ENCODE measurements at regions not wholly inside any gene's neighbourhood (a gene's known extent, or its start where the extent isn't known, plus 50 kb on each side); places are given as distances from the start of the nearest gene placed in this dataset.

DNA sequence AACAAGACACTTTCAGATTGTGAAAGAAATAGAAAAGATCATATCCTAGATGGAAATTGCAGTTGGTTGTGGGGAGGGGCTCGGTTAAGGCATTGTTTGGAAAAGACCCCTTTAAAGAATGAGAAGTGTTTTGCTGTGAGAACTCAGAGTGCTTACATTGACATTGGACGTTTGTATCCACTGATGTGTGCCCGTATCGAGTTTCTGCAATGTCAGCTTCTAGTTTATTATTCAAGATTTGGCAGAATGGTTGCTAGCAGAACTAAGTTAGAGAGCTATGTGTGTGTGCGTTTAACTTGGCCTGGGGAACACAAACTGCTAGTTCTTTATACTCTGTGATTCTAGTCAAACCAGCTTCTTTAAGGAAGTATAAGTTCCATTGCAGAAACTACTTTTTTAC is 2702.5 kb downstream of the PCDH7 start:
- no peaks in the 10 kb centered on the region for H3K36me3 ChIP-seq (ENCODE audit: control insufficient read depth, insufficient read depth, low read length)
- H3K4me1 ChIP-seq (ENCODE audit: control insufficient read depth, insufficient read depth, low read length), result no peaks in the 10 kb centered on the region
- H3K9ac ChIP-seq (ENCODE audit: low read depth, low read length), result no peak overlapping the region
- no peaks in the 10 kb centered on the region for H3K27me3 ChIP-seq (ENCODE audit: control insufficient read depth, insufficient read depth, low read length)
- no peak overlapping the region for H3K4me3 ChIP-seq (ENCODE audit: low read depth, low read length)
- no peaks in the 10 kb centered on the region for H3K9me3 ChIP-seq (ENCODE audit: control insufficient read depth, insufficient read depth, low read length)

DNA sequence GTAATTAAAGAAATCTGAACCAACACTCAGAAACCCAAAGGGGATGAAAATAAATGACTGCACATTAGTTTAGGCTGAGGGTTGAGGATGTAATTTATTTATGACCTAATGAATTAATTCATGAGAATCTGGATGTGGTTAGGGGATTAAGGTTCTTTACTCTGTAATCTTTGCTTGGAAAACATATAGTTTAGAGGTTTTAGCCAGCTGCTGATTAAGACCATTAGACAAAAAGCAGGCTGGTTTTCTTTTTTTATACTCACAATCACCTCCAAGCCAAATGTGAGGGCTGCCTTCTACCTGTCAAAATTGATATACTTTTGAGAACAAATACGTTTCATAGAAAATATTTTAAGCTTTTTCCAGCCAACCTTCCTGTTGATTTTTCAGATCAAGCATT is 2705.8 kb downstream of the PCDH7 start:
- Histone ChIP-seq H3K27me3 (ENCODE audit: control insufficient read depth, insufficient read depth, low read length) (no peaks in the 10 kb centered on the region), H3K4me3 (ENCODE audit: low read depth, low read length) (no peak overlapping the region), H3K36me3 (ENCODE audit: control insufficient read depth, insufficient read depth, low read length) (no peaks in the 10 kb centered on the region), H3K9me3 (ENCODE audit: control insufficient read depth, insufficient read depth, low read length) (no peaks in the 10 kb centered on the region), H3K4me1 (ENCODE audit: control insufficient read depth, insufficient read depth, low read length) (no peaks in the 10 kb centered on the region), H3K9ac (ENCODE audit: low read depth, low read length) (no peak overlapping the region)

DNA sequence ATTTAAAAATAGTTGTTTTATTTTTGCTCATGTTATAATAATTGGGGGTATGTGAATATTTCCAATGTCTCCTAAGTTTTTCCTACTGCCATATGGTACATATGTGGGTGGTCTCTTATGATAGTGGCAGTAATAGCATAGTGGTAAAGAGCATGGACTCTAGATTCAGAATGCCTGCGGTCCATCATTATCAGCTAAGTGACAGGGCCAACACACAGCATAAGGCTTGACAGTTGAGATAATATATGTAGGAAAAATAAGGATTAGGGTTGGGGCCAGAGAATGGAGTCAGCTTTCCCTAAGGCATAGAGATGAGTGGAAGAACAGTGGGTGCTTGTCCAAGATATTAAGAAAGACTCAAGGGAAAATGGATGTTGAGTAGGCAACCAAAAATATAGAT is 2707.5 kb downstream of the PCDH7 start:
- H3K27me3 ChIP-seq (ENCODE audit: control insufficient read depth, insufficient read depth, low read length), result no peaks in the 10 kb centered on the region
- no peaks in the 10 kb centered on the region for H3K4me1 ChIP-seq (ENCODE audit: control insufficient read depth, insufficient read depth, low read length)
- no peak overlapping the region for H3K9ac ChIP-seq (ENCODE audit: low read depth, low read length)
- no peaks in the 10 kb centered on the region for H3K9me3 ChIP-seq (ENCODE audit: control insufficient read depth, insufficient read depth, low read length)
- no peak overlapping the region for H3K4me3 ChIP-seq (ENCODE audit: low read depth, low read length)
- H3K36me3 ChIP-seq (ENCODE audit: control insufficient read depth, insufficient read depth, low read length), result no peaks in the 10 kb centered on the region

DNA sequence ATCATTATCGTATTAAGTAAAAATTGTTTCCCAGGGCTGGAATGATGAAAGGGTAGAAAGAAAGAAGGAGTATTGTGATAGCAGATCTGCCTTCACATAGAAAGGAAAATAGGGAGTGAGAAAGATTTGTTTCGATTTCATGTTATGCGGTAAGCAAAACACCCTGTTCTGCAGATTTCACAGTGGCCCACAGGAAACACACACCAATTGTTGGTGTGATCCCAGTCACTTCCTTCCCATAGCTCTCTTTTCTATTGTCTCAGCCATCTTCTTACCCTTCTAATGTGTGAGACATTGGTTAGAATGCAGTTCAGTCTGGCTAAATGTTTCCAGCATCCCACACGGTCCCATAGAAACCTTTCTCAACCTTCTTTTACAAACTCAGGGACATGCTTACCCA is 2709.8 kb downstream of the PCDH7 start:
- no peak overlapping the region for H3K4me3 ChIP-seq (ENCODE audit: low read depth, low read length)
- no peaks in the 10 kb centered on the region for H3K4me1 ChIP-seq (ENCODE audit: control insufficient read depth, insufficient read depth, low read length)
- H3K9me3 ChIP-seq (ENCODE audit: control insufficient read depth, insufficient read depth, low read length), result no peaks in the 10 kb centered on the region
- no peak overlapping the region for H3K9ac ChIP-seq (ENCODE audit: low read depth, low read length)
- no peaks in the 10 kb centered on the region for H3K27me3 ChIP-seq (ENCODE audit: control insufficient read depth, insufficient read depth, low read length)
- no peaks in the 10 kb centered on the region for H3K36me3 ChIP-seq (ENCODE audit: control insufficient read depth, insufficient read depth, low read length)

DNA sequence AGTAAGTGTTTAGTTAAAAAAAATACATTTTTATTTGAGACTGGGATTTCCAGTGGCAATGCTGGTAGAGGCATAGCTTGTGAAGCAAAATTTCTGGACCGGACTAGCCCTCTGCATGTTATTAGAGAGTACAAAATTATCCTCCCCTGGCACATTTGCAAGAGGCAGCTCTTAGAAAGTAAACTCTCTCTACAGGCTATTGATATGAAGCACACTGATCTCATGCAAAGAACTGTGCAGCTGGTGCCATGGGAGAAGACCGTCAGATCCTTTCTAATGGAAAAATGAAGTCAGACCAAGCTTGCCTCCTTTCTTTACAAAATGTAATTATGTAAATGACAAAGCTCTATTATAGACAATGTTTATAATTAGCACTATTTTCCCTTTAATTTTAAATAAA is 2717.2 kb downstream of the PCDH7 start:
- Histone ChIP-seq H3K4me3 (ENCODE audit: low read depth, low read length) (no peak overlapping the region), H3K9ac (ENCODE audit: low read depth, low read length) (no peak overlapping the region), H3K27me3 (ENCODE audit: control insufficient read depth, insufficient read depth, low read length) (no peaks in the 10 kb centered on the region), H3K4me1 (ENCODE audit: control insufficient read depth, insufficient read depth, low read length) (no peaks in the 10 kb centered on the region), H3K9me3 (ENCODE audit: control insufficient read depth, insufficient read depth, low read length) (no peaks in the 10 kb centered on the region), H3K36me3 (ENCODE audit: control insufficient read depth, insufficient read depth, low read length) (no peaks in the 10 kb centered on the region)

DNA sequence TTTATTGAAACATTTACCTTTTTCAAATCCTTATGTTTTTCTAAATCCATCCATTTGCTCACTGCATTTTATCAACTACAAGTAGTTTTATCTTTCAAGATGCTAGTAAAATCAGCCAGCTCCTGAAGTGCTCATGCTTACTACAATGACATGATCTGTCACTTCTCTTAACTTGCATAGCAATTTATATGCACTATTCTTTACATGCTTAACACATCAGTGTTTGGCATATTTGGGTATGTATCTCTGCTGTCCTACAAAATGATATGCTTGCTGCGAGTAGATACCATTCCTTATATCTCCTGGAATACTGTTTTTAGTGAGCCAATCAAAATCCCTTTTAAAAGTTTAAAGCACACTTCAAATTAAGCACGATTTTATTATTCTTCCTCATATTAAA is 2726.8 kb downstream of the PCDH7 start:
- no peaks in the 10 kb centered on the region for H3K36me3 ChIP-seq (ENCODE audit: control insufficient read depth, insufficient read depth, low read length)
- no peaks in the 10 kb centered on the region for H3K4me1 ChIP-seq (ENCODE audit: control insufficient read depth, insufficient read depth, low read length)
- no peaks in the 10 kb centered on the region for H3K9me3 ChIP-seq (ENCODE audit: control insufficient read depth, insufficient read depth, low read length)
- no peaks in the 10 kb centered on the region for H3K27me3 ChIP-seq (ENCODE audit: control insufficient read depth, insufficient read depth, low read length)
- H3K9ac ChIP-seq (ENCODE audit: low read depth, low read length), result no peak overlapping the region
- H3K4me3 ChIP-seq (ENCODE audit: low read depth, low read length), result no peak overlapping the region

DNA sequence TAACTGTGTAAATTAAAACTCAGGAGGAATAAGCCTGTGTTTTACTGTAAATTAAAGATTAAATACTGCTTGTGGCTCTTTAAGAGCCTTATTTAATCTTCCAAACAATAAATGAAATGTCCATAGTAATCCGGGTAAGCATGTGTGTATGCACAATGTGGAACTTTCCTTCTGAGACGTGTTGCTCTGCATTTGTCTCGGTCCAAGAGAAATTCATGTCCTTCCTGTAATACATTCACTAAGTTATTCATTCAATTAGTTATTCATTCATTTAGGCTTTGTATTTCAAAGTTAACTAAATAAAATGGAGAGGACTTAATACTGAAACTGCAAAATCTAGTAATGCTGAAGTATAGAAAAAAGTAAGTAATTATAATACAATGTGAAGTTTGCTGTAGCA is 2728.8 kb downstream of the PCDH7 start:
- Histone ChIP-seq H3K36me3 (ENCODE audit: control insufficient read depth, insufficient read depth, low read length) (no peaks in the 10 kb centered on the region), H3K4me3 (ENCODE audit: low read depth, low read length) (no peak overlapping the region), H3K27me3 (ENCODE audit: control insufficient read depth, insufficient read depth, low read length) (no peaks in the 10 kb centered on the region), H3K9me3 (ENCODE audit: control insufficient read depth, insufficient read depth, low read length) (no peaks in the 10 kb centered on the region), H3K4me1 (ENCODE audit: control insufficient read depth, insufficient read depth, low read length) (no peaks in the 10 kb centered on the region), H3K9ac (ENCODE audit: low read depth, low read length) (no peak overlapping the region)

DNA sequence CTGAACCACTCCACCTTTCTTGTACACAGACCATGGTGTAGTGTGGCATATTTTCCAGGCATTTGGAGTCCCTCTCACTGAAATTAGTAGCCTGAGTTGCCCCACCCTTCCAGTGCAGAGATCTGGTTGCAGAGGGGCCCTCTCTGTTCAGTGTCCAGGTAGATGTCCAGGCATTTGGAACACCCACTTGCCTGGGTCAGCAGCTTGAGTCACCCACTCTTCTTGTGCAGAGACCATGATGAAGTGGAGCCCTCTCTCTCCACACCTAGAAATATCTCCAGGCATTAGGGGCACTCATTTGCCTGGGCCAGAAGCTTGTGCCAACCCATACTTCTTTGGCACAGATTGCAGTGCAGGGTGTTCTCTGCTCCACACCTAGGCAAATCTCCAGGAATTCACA is 2733.3 kb downstream of the PCDH7 start:
- H3K9ac ChIP-seq (ENCODE audit: low read depth, low read length), result no peak overlapping the region
- H3K36me3 ChIP-seq (ENCODE audit: control insufficient read depth, insufficient read depth, low read length), result no peaks in the 10 kb centered on the region
- H3K4me3 ChIP-seq (ENCODE audit: low read depth, low read length), result no peak overlapping the region
- no peaks in the 10 kb centered on the region for H3K9me3 ChIP-seq (ENCODE audit: control insufficient read depth, insufficient read depth, low read length)
- H3K4me1 ChIP-seq (ENCODE audit: control insufficient read depth, insufficient read depth, low read length), result no peaks in the 10 kb centered on the region
- no peaks in the 10 kb centered on the region for H3K27me3 ChIP-seq (ENCODE audit: control insufficient read depth, insufficient read depth, low read length)

DNA sequence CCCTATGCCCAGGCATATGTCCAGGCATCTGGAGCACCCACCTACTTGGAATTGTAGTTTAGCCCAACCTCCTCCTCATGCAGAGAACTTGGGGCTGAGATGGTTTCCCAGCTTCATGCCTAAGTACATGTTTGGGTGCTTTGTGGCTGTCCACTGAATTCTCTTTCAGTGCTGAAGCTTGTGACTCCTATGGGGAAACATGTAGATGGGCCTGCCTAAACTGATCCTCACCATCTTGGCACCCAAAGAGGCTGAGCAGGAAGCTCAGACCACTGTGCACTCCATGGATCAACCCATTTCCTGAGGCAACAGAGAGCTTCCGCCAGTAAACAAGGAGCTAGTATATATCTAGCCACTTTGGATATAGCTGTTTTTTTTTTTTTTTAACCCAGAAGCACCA is 2733.7 kb downstream of the PCDH7 start:
- Histone ChIP-seq H3K9ac (ENCODE audit: low read depth, low read length) (no peak overlapping the region), H3K36me3 (ENCODE audit: control insufficient read depth, insufficient read depth, low read length) (no peaks in the 10 kb centered on the region), H3K9me3 (ENCODE audit: control insufficient read depth, insufficient read depth, low read length) (no peaks in the 10 kb centered on the region), H3K4me3 (ENCODE audit: low read depth, low read length) (no peak overlapping the region), H3K27me3 (ENCODE audit: control insufficient read depth, insufficient read depth, low read length) (no peaks in the 10 kb centered on the region), H3K4me1 (ENCODE audit: control insufficient read depth, insufficient read depth, low read length) (no peaks in the 10 kb centered on the region)

DNA sequence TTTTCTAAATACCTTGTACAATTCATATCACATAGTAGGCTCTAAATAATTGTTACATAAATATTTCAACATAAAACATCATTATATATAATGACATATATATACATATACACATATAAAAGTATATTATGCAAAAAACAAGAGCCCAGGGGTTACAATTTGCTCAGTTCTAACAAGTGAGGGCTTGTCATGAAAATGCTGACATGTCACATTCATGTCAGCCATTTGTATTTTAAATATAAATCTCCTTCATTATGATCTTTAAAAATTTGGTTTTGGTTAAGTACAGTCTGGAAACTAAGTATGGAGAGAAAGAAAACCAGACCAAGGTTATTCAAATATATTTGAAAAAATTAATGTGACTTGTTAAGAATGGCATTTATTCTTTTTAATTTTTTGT is 2745.4 kb downstream of the PCDH7 start:
- Histone ChIP-seq H3K4me3 (ENCODE audit: low read depth, low read length) (no peak overlapping the region), H3K27me3 (ENCODE audit: control insufficient read depth, insufficient read depth, low read length) (no peaks in the 10 kb centered on the region), H3K9me3 (ENCODE audit: control insufficient read depth, insufficient read depth, low read length) (no peaks in the 10 kb centered on the region), H3K4me1 (ENCODE audit: control insufficient read depth, insufficient read depth, low read length) (no peaks in the 10 kb centered on the region), H3K9ac (ENCODE audit: low read depth, low read length) (no peak overlapping the region), H3K36me3 (ENCODE audit: control insufficient read depth, insufficient read depth, low read length) (no peaks in the 10 kb centered on the region)

DNA sequence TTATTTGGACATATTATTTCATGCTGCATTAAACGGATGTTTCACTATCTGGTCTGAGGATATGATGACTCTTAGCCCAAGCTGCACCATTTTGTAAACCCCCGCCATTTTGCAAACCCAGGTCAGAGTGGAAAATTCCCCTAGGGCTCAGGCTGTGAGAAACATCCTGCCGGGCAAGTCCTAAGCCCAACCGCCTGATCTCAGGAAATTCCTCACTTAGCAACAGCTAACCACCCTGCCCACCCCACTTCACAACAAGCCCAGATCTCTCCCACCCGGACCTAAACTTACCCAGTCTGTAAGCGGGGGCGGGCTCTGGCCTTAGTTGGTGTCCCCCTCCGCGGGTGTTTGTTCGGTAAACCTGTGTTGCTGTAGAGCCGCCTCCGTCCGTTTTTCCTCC is 2747.1 kb downstream of the PCDH7 start:
- Histone ChIP-seq H3K36me3 (ENCODE audit: control insufficient read depth, insufficient read depth, low read length) (no peaks in the 10 kb centered on the region), H3K9ac (ENCODE audit: low read depth, low read length) (no peak overlapping the region), H3K4me3 (ENCODE audit: low read depth, low read length) (no peak overlapping the region), H3K4me1 (ENCODE audit: control insufficient read depth, insufficient read depth, low read length) (no peaks in the 10 kb centered on the region), H3K9me3 (ENCODE audit: control insufficient read depth, insufficient read depth, low read length) (no peaks in the 10 kb centered on the region), H3K27me3 (ENCODE audit: control insufficient read depth, insufficient read depth, low read length) (no peaks in the 10 kb centered on the region)

DNA sequence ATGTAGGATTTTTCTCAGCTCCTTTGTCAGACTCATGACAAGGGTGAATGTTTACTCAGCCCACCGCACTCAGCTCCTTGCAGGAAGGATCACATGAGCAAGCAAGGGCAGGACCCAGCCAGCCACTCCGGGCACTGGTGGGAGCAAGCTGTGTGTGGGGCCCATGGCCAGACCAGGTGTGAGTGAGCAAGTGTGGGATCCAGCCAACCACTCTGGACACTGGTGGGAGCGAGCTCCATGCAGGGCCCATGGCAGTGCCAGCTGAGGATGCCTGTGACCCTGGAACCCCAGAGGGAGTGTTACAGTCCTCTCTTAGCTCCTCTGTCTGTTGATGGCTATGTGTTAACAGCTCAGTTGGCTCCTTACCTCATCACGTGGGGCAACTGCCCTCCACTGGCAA is 2750.6 kb downstream of the PCDH7 start:
- no peaks in the 10 kb centered on the region for H3K4me1 ChIP-seq (ENCODE audit: control insufficient read depth, insufficient read depth, low read length)
- H3K4me3 ChIP-seq (ENCODE audit: low read depth, low read length), result no peak overlapping the region
- no peaks in the 10 kb centered on the region for H3K9me3 ChIP-seq (ENCODE audit: control insufficient read depth, insufficient read depth, low read length)
- H3K36me3 ChIP-seq (ENCODE audit: control insufficient read depth, insufficient read depth, low read length), result no peaks in the 10 kb centered on the region
- no peaks in the 10 kb centered on the region for H3K27me3 ChIP-seq (ENCODE audit: control insufficient read depth, insufficient read depth, low read length)
- no peak overlapping the region for H3K9ac ChIP-seq (ENCODE audit: low read depth, low read length)

DNA sequence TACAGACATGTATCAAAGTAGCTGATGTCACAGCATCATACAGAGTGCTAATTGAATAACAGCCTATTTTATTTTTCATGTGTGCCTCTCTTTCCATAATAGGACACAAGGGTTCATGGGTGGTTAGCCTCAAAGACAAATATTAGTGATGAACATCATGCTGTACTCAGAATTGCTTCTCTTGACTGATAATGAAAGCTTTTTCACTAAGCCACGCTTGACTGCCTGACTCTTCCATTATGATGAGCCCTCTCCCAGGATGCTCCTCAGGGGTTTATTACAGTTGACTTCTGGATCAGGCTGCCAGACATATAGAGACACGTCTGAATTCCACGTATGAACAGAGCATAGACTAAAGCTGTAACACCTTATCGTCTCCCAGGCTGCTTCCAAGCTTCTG is 2757.5 kb downstream of the PCDH7 start:
- Histone ChIP-seq H3K4me3 (ENCODE audit: low read depth, low read length) (no peak overlapping the region), H3K4me1 (ENCODE audit: control insufficient read depth, insufficient read depth, low read length) (no peaks in the 10 kb centered on the region), H3K27me3 (ENCODE audit: control insufficient read depth, insufficient read depth, low read length) (no peaks in the 10 kb centered on the region), H3K36me3 (ENCODE audit: control insufficient read depth, insufficient read depth, low read length) (no peaks in the 10 kb centered on the region), H3K9ac (ENCODE audit: low read depth, low read length) (no peak overlapping the region), H3K9me3 (ENCODE audit: control insufficient read depth, insufficient read depth, low read length) (no peaks in the 10 kb centered on the region)
